Body of pancreas (tissue), 4 donors: ENCODE measurements at regions not wholly inside any gene's neighbourhood (a gene's known extent, or its start where the extent isn't known, plus 50 kb on each side); places are given as distances from the start of the nearest gene placed in this dataset.

Experiments
- POLR2A ChIP-seq, 3 donors: fragments of 450-650 bp; IDR thresholded peaks; one replicate each; pipeline ENCODE4 v1.6.1; 2016; ENCODE audit warnings: antibody characterized with exemption in 3 of 3, mild to moderate bottlenecking in 2 of 3
- TF ChIP-seq, protein P1 (sequence below), 7 experiments: fragments of 450-650 bp in 4 of 7; fragments of 200-600 bp in 3 of 7; sonication (generic) in 3 of 7; IDR thresholded peaks; one replicate each; pipeline ENCODE4 v1.5.1; 2016 to 2019; ENCODE audit warnings: antibody characterized with exemption in 7 of 7

DNA sequence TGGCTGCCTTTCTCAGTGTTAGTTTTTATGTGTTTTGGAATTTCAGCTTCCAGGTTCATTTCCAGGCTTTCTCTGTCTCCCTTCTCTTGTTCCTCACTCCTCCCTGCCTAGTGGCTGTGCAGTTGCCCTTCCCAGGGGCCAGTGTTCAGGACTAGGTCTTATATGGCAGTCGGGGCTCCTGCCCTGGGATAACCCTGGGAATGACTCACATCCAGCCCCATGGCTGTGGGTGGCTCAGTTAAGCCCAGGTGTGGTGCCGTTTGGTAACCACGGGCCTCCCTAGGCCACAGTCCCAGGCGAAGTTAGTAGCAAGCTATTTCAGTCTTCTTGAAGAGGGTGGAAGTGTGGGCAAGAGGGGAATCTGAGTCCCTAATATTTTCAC is 57.4 kb upstream of the DDR1 start:
- TF ChIP-seq, protein P1, sequence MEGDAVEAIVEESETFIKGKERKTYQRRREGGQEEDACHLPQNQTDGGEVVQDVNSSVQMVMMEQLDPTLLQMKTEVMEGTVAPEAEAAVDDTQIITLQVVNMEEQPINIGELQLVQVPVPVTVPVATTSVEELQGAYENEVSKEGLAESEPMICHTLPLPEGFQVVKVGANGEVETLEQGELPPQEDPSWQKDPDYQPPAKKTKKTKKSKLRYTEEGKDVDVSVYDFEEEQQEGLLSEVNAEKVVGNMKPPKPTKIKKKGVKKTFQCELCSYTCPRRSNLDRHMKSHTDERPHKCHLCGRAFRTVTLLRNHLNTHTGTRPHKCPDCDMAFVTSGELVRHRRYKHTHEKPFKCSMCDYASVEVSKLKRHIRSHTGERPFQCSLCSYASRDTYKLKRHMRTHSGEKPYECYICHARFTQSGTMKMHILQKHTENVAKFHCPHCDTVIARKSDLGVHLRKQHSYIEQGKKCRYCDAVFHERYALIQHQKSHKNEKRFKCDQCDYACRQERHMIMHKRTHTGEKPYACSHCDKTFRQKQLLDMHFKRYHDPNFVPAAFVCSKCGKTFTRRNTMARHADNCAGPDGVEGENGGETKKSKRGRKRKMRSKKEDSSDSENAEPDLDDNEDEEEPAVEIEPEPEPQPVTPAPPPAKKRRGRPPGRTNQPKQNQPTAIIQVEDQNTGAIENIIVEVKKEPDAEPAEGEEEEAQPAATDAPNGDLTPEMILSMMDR (IDR thresholded peaks at IDR 0.05) = no peak
- no peak for TF ChIP-seq POLR2A (IDR thresholded peaks at IDR 0.05)
